Nephron (organoid): ENCODE measurements at regions not wholly inside any gene's neighbourhood (a gene's known extent, or its start where the extent isn't known, plus 50 kb on each side); places are given as distances from the start of the nearest gene placed in this dataset.

Source experiments
- H3K27ac Mint-ChIP-seq, 3 experiments: 2 replicates each; pipeline ENCODE4 v1.8.0; 2020; ENCODE audit warnings: mixed read lengths in 3 of 3, mild to moderate bottlenecking in 2 of 3, moderate library complexity in 1 of 3
- H3K27me3 Mint-ChIP-seq: 2 replicates; pipeline ENCODE4 v1.8.0; 2021; ENCODE audit warnings: low read depth, mild to moderate bottlenecking, moderate library complexity, mixed read lengths
- H3K36me3 Mint-ChIP-seq: 2 replicates; pipeline ENCODE4 v1.8.0; 2020; ENCODE audit warnings: low read depth, mixed read lengths
- H3K4me1 Mint-ChIP-seq: 2 replicates; pipeline ENCODE4 v1.8.0; 2020; ENCODE audit warnings: mixed read lengths
- H3K4me3 Mint-ChIP-seq, 3 experiments: 2 replicates each; pipeline ENCODE4 v1.8.0; 2020; ENCODE audit warnings: mild to moderate bottlenecking in 3 of 3, mixed read lengths in 3 of 3, moderate library complexity in 2 of 3
- H3K9me3 Mint-ChIP-seq: 2 replicates; pipeline ENCODE4 v1.8.0; 2020; ENCODE audit warnings: mixed read lengths
- TF ChIP-seq, protein P1 (sequence below), 3 experiments: fragments of 200-600 bp; sonication (generic); IDR thresholded peaks; one replicate each; pipeline ENCODE4 v1.5.0; 2021; ENCODE audit warnings: antibody characterized with exemption in 3 of 3; ENCODE audit not compliant: unreplicated experiment in 3 of 3

DNA sequence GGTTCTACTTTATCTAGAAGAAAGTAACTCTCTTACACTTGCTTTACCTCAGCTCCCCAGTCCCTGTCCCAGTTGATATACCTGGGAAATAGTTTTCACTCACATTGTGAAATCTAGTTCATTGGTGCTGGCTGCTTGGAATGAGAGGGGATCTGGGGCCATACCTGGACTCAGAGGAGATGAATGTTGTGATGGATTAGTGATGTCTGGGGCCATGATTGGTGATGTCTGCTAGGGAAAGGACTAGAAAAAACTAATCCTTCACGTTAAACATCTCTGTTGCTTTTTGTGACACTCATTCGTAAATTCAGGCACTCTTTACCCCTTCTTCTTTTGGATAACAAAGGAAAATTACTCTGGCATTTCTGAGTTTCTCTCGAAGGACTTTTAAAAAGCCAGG lies 152.4 kb downstream of the RAB11FIP2 start:
- H3K4me3 Mint-ChIP-seq, result no peak overlapping the region
- TF ChIP-seq, protein P1, sequence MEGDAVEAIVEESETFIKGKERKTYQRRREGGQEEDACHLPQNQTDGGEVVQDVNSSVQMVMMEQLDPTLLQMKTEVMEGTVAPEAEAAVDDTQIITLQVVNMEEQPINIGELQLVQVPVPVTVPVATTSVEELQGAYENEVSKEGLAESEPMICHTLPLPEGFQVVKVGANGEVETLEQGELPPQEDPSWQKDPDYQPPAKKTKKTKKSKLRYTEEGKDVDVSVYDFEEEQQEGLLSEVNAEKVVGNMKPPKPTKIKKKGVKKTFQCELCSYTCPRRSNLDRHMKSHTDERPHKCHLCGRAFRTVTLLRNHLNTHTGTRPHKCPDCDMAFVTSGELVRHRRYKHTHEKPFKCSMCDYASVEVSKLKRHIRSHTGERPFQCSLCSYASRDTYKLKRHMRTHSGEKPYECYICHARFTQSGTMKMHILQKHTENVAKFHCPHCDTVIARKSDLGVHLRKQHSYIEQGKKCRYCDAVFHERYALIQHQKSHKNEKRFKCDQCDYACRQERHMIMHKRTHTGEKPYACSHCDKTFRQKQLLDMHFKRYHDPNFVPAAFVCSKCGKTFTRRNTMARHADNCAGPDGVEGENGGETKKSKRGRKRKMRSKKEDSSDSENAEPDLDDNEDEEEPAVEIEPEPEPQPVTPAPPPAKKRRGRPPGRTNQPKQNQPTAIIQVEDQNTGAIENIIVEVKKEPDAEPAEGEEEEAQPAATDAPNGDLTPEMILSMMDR (IDR thresholded peaks at IDR 0.05; ENCODE audit: unreplicated experiment in 3 of 3), result no peak
- peaks cover 20% of the 10 kb centered on the region for H3K27me3 Mint-ChIP-seq
- no peak overlapping the region for H3K27ac Mint-ChIP-seq
- no peaks in the 10 kb centered on the region for H3K9me3 Mint-ChIP-seq
- H3K4me1 Mint-ChIP-seq, result no peaks in the 10 kb centered on the region
- H3K36me3 Mint-ChIP-seq, result no peaks in the 10 kb centered on the region

DNA sequence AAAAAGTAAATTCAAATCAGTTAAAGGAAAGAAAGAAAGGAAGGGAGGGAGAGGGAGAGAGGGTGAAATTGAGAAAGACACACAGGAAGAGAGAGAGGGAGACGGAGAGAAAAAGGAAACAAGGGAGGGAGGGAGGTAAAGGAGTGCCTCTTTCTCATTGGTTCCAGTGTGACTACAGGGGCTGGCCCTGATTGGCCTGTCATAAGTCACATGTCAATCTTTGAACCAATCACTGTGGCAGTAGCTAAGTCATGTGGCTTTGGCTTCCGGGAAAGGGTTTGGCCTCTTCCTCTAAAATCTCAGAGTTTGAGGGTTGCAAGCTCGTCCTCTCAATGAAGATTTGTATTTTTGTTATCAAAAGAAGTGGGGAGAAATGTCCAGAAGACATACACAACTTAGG lies 150.2 kb downstream of the RAB11FIP2 start:
- no peak overlapping the region for H3K27ac Mint-ChIP-seq
- no peaks in the 10 kb centered on the region for H3K36me3 Mint-ChIP-seq
- no peaks in the 10 kb centered on the region for H3K9me3 Mint-ChIP-seq
- H3K4me1 Mint-ChIP-seq, result no peaks in the 10 kb centered on the region
- TF ChIP-seq, protein P1 (IDR thresholded peaks at IDR 0.05; ENCODE audit: unreplicated experiment in 3 of 3), result no peak
- H3K4me3 Mint-ChIP-seq, result no peak overlapping the region
- H3K27me3 Mint-ChIP-seq, result peaks cover 20% of the 10 kb centered on the region

DNA sequence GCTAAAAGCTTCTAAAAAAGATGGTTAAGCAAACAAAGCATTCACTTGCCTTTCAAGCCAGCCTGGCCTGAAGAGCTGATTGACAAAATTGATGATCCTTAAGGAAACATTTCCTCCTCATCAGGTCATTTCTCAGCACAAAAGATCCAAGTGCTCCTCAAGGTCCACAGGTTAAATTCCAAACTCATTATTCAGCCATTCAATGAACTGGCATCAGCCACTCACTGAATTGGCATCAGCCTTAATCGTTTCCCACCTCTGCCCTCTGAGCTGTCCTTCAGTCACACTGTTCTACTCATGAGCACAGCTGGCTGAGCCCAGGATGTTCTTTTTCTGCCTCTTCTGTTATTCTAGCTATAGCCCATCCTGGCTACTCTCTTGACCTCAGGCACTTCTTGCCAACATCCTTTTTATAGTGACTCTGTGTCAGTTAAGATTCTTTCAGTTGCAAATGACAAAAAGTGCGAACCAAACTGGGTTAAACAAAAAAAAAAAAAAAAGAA lies 147.5 kb downstream of the RAB11FIP2 start:
- Mint-ChIP-seq H3K9me3 (no peaks in the 10 kb centered on the region), H3K4me1 (no peaks in the 10 kb centered on the region), H3K36me3 (no peaks in the 10 kb centered on the region), H3K27me3 (peaks cover 4% of the 10 kb centered on the region), H3K4me3 (no peak overlapping the region), H3K27ac (no peak overlapping the region)
- TF ChIP-seq, protein P1 (IDR thresholded peaks at IDR 0.05; ENCODE audit: unreplicated experiment in 3 of 3), result no peak

DNA sequence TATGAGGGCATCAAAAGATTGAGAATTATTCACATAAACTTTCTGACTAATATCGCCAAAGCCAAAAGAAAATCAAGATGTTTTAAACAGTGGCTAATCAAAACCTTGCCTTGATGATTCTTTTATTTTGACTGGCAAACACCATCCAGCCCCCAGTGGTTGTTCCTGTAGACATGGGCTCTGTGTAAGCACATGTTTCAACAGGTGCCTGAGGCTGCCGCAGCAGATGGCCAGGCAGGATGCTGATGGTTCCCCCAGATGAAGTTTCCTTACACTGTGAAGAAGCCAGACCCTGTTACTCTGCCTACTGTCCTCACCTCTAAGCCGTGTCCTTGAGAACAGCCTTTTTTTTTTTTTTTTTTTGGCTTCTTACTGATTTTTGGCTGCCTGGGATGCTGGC lies 146.5 kb downstream of the RAB11FIP2 start:
- H3K36me3 Mint-ChIP-seq, result no peaks in the 10 kb centered on the region

DNA sequence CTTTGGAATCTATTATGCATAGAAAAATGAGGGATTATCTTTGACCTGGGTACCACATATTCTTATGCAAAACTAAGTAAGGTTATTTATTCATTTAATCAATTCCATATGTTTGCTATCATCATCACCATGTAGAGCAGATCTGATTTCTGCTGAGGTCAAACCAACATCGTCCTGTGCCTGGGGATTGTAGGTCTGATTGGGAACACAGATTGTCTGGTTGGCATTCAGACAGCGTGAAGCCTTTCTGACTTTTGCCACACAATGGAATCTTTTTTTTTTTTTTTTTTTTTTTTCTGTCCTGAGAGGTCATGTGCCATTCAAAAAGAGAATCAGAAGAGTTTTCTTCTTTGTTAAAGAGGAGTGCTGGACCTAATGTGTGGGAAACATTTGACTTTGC lies 142.9 kb downstream of the RAB11FIP2 start:
- Mint-ChIP-seq H3K27ac (no peak overlapping the region), H3K9me3 (no peaks in the 10 kb centered on the region), H3K4me3 (no peak overlapping the region), H3K27me3 (peaks cover 7% of the 10 kb centered on the region), H3K4me1 (no peaks in the 10 kb centered on the region), H3K36me3 (no peaks in the 10 kb centered on the region)
- TF ChIP-seq, protein P1 (IDR thresholded peaks at IDR 0.05; ENCODE audit: unreplicated experiment in 3 of 3), result no peak

More for the DNA sequence above, 146.5 kb downstream of the RAB11FIP2 start:
- Mint-ChIP-seq H3K9me3 (no peaks in the 10 kb centered on the region), H3K4me3 (no peak overlapping the region), H3K27me3 (peaks cover 4% of the 10 kb centered on the region), H3K4me1 (no peaks in the 10 kb centered on the region), H3K27ac (no peak overlapping the region)
- TF ChIP-seq, protein P1 (IDR thresholded peaks at IDR 0.05; ENCODE audit: unreplicated experiment in 3 of 3), result no peak

DNA sequence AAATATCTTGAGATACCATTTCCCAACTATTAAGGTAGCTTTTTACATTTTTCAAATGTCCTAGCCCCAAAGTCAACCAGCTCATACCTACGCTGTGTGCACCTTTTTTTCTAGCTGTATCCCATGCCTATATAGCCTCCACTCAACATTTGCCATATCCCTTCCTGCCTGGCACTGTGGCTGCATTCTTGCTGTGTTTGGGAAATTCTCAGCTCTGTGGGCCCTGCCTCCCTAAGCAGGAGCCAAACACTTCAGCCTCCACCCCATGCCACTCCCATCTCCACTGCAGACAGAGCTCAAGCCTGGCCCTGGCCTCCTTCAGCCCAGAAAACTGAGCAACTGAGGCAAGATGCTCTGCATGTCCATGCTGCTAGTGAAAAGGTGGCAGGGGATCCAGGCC lies 141.3 kb downstream of the RAB11FIP2 start:
- TF ChIP-seq, protein P1 (IDR thresholded peaks at IDR 0.05; ENCODE audit: unreplicated experiment in 3 of 3), result no peak
- Mint-ChIP-seq H3K27me3 (peaks cover 7% of the 10 kb centered on the region), H3K27ac (no peak overlapping the region), H3K9me3 (no peaks in the 10 kb centered on the region), H3K4me1 (no peaks in the 10 kb centered on the region), H3K4me3 (no peak overlapping the region), H3K36me3 (no peaks in the 10 kb centered on the region)
